GM12874 (cell line): ENCODE measurements at regions not wholly inside any gene's neighbourhood (a gene's known extent, or its start where the extent isn't known, plus 50 kb on each side); places are given as distances from the start of the nearest gene placed in this dataset.

Experiments used
- TF ChIP-seq, protein P1 (sequence below): IDR thresholded peaks from 2 replicates; pipeline ENCODE4 v1.5.1; 2011; ENCODE audit warnings: low read depth, mild to moderate bottlenecking, control low read depth, low read length, moderate library complexity; ENCODE audit not compliant: insufficient read depth

DNA sequence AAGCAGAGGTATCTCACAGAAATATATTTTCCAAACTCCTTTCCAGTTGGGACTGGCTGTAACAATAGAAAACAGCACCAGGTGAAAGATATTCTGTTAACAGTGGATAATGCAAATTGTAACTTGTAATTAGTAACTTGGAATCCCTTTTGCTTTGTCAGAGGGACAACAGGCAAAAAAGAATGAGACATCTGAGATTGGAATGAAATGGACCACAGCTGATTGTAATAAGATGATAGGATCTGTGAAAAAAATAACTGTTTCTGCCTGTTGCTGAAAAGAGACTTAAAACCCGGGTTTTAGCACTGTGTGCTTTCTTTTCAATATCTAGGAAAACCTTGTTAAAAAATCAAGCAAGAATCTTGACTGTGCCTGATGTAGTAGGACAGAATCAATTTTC, 655.7 kb downstream of the METTL15 start:
- TF ChIP-seq, protein P1, sequence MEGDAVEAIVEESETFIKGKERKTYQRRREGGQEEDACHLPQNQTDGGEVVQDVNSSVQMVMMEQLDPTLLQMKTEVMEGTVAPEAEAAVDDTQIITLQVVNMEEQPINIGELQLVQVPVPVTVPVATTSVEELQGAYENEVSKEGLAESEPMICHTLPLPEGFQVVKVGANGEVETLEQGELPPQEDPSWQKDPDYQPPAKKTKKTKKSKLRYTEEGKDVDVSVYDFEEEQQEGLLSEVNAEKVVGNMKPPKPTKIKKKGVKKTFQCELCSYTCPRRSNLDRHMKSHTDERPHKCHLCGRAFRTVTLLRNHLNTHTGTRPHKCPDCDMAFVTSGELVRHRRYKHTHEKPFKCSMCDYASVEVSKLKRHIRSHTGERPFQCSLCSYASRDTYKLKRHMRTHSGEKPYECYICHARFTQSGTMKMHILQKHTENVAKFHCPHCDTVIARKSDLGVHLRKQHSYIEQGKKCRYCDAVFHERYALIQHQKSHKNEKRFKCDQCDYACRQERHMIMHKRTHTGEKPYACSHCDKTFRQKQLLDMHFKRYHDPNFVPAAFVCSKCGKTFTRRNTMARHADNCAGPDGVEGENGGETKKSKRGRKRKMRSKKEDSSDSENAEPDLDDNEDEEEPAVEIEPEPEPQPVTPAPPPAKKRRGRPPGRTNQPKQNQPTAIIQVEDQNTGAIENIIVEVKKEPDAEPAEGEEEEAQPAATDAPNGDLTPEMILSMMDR, result no peak

DNA sequence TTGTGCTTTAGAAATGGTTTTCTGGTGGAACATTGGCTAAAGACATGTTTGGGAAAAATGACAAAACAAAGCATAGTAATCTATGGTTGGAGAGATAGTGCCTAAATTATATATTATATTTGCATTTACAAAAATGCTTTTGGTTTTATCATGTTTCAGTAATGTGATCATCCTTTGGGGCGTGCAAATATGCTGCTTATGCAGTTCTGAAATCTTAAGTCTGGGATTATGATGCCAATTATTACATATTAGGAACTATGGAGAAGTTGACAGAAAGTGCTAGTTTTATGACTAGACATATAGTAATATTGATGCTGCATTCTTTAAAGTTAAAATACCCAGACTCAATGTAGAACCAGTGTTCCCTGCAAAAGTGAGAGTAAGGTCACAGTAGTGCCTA, 655.0 kb downstream of the METTL15 start:
- TF ChIP-seq, protein P1, result no peak

- TF ChIP-seq, protein P1, result no peak
Observed at GRCh38 chr11:28760676-28761390, 652.6 kb downstream of the METTL15 start.

- TF ChIP-seq, protein P1, result no peak
Observed at GRCh38 chr11:28759311-28759710, 651.1 kb downstream of the METTL15 start.

DNA sequence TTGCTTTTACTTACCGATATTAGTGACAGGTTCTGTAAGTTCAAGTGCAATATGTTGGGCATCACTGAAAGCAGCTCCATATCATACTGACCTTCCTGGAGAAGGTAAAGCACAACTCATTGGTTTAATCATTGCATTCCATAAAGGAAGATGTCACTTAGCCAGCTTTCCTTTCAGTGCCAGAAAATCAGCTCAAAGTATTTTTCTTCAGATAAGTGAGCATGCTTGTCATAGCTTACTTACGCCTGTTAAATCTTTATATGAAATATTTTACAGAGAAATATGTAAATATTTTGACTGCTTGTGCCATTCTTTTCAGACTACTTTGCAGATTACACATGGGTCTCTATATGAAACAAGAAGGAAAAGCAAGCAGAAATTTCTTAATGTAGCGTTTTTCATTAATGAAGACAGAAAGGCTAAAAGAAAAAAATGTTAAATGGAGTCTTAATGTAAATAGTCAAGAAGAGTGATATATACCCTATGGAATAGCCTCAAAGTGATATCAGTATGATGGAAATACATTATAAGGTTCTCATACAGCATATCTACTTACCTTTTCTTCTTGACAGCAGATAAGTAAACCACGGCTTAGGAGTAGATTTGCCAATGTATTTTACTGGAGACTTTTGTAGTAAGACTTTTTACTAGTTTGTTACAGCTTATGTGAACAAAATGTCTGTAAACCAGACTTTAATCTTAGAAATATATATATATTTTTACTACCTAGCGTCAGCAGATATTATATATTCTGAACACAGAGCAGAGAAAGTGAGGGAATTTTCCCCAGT, 649.7 kb downstream of the METTL15 start:
- TF ChIP-seq, protein P1, result no peak

DNA sequence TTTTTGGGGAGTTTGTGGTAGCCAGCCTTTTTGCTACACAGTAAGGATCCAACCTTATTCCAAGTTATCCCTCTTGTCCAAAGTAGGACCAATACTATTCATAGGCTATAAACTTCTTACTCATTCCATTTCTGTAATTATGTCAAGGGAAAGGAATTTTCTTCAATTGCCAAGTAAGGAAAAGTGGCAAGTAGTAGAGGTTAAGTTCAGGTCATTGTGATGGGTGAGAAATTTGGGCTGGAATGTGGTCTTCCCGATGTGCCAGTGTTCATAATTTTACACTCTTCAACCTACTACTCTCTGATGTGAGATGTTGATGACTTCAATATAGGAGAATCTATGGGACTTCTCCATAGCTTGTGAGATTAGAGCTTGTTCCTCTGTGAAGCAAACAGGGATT, 648.8 kb downstream of the METTL15 start:
- TF ChIP-seq, protein P1, result no peak

DNA sequence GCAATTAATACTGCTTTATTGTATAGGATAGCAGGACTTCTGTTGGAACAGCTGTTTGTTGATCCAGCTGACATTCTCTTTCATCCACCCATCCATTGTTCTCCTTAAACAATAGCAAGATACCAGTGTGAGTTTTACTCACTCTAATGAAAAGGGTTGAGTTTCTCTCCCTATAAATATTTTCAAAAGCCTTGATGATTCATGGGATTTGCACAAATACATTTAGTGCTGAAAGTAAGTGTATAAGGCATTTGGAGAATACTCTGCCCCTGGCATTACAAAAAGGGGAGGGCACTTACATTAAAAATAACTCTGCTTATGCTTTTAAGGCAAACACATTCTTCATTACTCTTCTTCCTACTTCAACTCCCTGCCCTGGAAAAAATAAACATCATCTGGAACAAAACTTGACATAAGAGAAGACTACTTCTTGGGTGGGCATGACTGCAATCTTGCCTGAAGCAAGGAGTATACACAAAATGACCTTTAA, 634.9 kb downstream of the METTL15 start:
- TF ChIP-seq, protein P1, result no peak
